Mesenchymal stem cell (in vitro differentiated cells and primary cell): ENCODE measurements at regions not wholly inside any gene's neighbourhood (a gene's known extent, or its start where the extent isn't known, plus 50 kb on each side); places are given as distances from the start of the nearest gene placed in this dataset.

ENCODE experiments used
- DNase-seq: peaks from one replicate; pipeline ENCODE4 v3.0.0-alpha.2; 2013
- H2AFZ ChIP-seq: one replicate; pipeline ENCODE4 v1.6.1; 2013; ENCODE audit warnings: low read depth, mild to moderate bottlenecking, control low read depth, inconsistent platforms, low read length, moderate library complexity
- H2AK5ac ChIP-seq: 2 replicates; pipeline ENCODE4 v1.6.1; 2013; ENCODE audit warnings: low read length, moderate library complexity, mild to moderate bottlenecking, inconsistent platforms; ENCODE audit not compliant: severe bottlenecking
- H2BK120ac ChIP-seq: one replicate; pipeline ENCODE4 v1.6.1; 2013; ENCODE audit warnings: low read depth, mild to moderate bottlenecking, inconsistent platforms, low read length, moderate library complexity
- H2BK12ac ChIP-seq, 2 experiments: one replicate each; pipeline ENCODE4 v1.6.1; 2013; ENCODE audit warnings: inconsistent platforms in 2 of 2, low read length in 2 of 2, mild to moderate bottlenecking in 2 of 2, moderate library complexity in 2 of 2, control low read depth in 1 of 2
- H2BK15ac ChIP-seq: one replicate; pipeline ENCODE4 v1.6.1; 2013; ENCODE audit warnings: mild to moderate bottlenecking, low read depth, inconsistent platforms; ENCODE audit not compliant: poor library complexity, severe bottlenecking
- H2BK5ac ChIP-seq: 2 replicates; pipeline ENCODE4 v1.6.1; 2013; ENCODE audit warnings: low read depth, mild to moderate bottlenecking, low read length, control low read depth, inconsistent platforms; ENCODE audit not compliant: poor library complexity, severe bottlenecking
- H3K14ac ChIP-seq, 2 experiments: one replicate each; pipeline ENCODE4 v1.6.1; 2013; ENCODE audit warnings: inconsistent platforms in 2 of 2, low read length in 2 of 2, control low read depth in 1 of 2, mild to moderate bottlenecking in 1 of 2, moderate library complexity in 1 of 2
- H3K18ac ChIP-seq, 2 experiments: one replicate each; pipeline ENCODE4 v1.6.1; 2013; ENCODE audit warnings: inconsistent platforms in 2 of 2, low read length in 2 of 2, control low read depth in 1 of 2, low read depth in 1 of 2, mild to moderate bottlenecking in 1 of 2
- H3K23ac ChIP-seq, 2 experiments: one replicate each; pipeline ENCODE4 v1.6.1; 2013; ENCODE audit warnings: inconsistent platforms in 2 of 2, low read length in 2 of 2, mild to moderate bottlenecking in 2 of 2, moderate library complexity in 2 of 2, control low read depth in 1 of 2
- H3K27ac ChIP-seq: 2 replicates; pipeline ENCODE4 v1.5.1; 2013; ENCODE audit warnings: mild to moderate bottlenecking, moderate library complexity, low read length, control low read depth, inconsistent platforms; ENCODE audit not compliant: poor library complexity, severe bottlenecking
- H3K27me3 ChIP-seq, 2 experiments: 2 replicates each; pipeline versions ENCODE4 v1.6.1 to v1.7.0; 2013; ENCODE audit warnings: low read length in 2 of 2, mild to moderate bottlenecking in 2 of 2, moderate library complexity in 2 of 2, control low read depth in 1 of 2, inconsistent platforms in 1 of 2; ENCODE audit not compliant: control insufficient read depth in 1 of 2, insufficient read depth in 1 of 2
- H3K36me3 ChIP-seq, 2 experiments: 2 replicates each; pipeline versions ENCODE4 v1.6.1 to v1.7.0; 2013; ENCODE audit warnings: low read length in 2 of 2, control low read depth in 1 of 2, inconsistent platforms in 1 of 2, low read depth in 1 of 2, mild to moderate bottlenecking in 1 of 2; ENCODE audit not compliant: insufficient read depth in 2 of 2, control insufficient read depth in 1 of 2
- H3K4ac ChIP-seq, 2 experiments: one replicate each; pipeline ENCODE4 v1.6.1; 2013; ENCODE audit warnings: inconsistent platforms in 2 of 2, low read length in 2 of 2, mild to moderate bottlenecking in 2 of 2, moderate library complexity in 2 of 2, control low read depth in 1 of 2, low read depth in 1 of 2
- H3K4me1 ChIP-seq: 2 replicates; pipeline ENCODE4 v1.6.1; 2013; ENCODE audit warnings: low read depth, low read length, control low read depth; ENCODE audit not compliant: control insufficient read depth, insufficient read depth
- H3K4me2 ChIP-seq: 2 replicates; pipeline ENCODE4 v1.6.1; 2013; ENCODE audit warnings: low read length, mild to moderate bottlenecking, inconsistent platforms; ENCODE audit not compliant: poor library complexity, severe bottlenecking
- H3K4me3 ChIP-seq, 2 experiments: 2 replicates each; pipeline versions ENCODE4 v1.5.1 to v1.7.0; 2013; ENCODE audit warnings: low read length in 2 of 2, mild to moderate bottlenecking in 2 of 2, control low read depth in 1 of 2, low read depth in 1 of 2; ENCODE audit not compliant: insufficient read depth in 1 of 2
- H3K79me1 ChIP-seq: replicated peaks from 2 replicates; pipeline ENCODE4 v1.6.1; 2013; ENCODE audit warnings: mild to moderate bottlenecking, control low read depth, low read length, inconsistent platforms; ENCODE audit not compliant: poor library complexity, severe bottlenecking
- H3K9ac ChIP-seq: 2 replicates; pipeline ENCODE4 v1.7.0; 2013; ENCODE audit warnings: mild to moderate bottlenecking, low read length, moderate library complexity
- H3K9me3 ChIP-seq: 2 replicates; pipeline ENCODE4 v1.7.0; 2013; ENCODE audit warnings: mild to moderate bottlenecking, low read length; ENCODE audit not compliant: control insufficient read depth
- H4K8ac ChIP-seq: one replicate; pipeline ENCODE4 v1.6.1; 2013; ENCODE audit warnings: inconsistent platforms, mild to moderate bottlenecking, low read length, moderate library complexity
- H4K91ac ChIP-seq: one replicate; pipeline ENCODE4 v1.6.1; 2013; ENCODE audit warnings: mild to moderate bottlenecking, low read length, inconsistent platforms
- whole genome bisulfite sequencing: methylation state at CpG from one replicate; pipeline ENCODE4 v1.1.7; 2013; ENCODE audit warnings: mixed read lengths; 5-methylcytosine and 5-hydroxymethylcytosine counted together

- Histone ChIP-seq H2BK5ac (no peak overlapping the region), H4K8ac (no peak overlapping the region), H2BK15ac (no peak overlapping the region), H3K79me1 (no peaks in the 10 kb centered on the region), H3K9ac (no peak overlapping the region), H3K27me3 (peaks cover 25 to 35% of the 10 kb centered on the region in 2 experiments), H2BK12ac (no peak overlapping the region), H3K4ac (no peak overlapping the region), H3K4me2 (no peak overlapping the region), H3K4me1 (no peaks in the 10 kb centered on the region), H3K36me3 (no peaks in the 10 kb centered on the region), H2AFZ (no peak overlapping the region), H3K9me3 (peaks cover 4% of the 10 kb centered on the region), H3K18ac (no peak overlapping the region), H3K27ac (no peak overlapping the region), H3K14ac (no peak overlapping the region), H2AK5ac (no peak overlapping the region), H4K91ac (no peak overlapping the region), H3K23ac (no peak overlapping the region), H2BK120ac (no peak overlapping the region), H3K4me3 (no peak overlapping the region)
- WGBS, result 73% methylated on average over 3 of the region's 4 CpGs
- no peak for DNase-seq
These were observed 54.7 kb downstream of the IRX3 start for GRCh38 chr16:54231919-54232318.

DNA sequence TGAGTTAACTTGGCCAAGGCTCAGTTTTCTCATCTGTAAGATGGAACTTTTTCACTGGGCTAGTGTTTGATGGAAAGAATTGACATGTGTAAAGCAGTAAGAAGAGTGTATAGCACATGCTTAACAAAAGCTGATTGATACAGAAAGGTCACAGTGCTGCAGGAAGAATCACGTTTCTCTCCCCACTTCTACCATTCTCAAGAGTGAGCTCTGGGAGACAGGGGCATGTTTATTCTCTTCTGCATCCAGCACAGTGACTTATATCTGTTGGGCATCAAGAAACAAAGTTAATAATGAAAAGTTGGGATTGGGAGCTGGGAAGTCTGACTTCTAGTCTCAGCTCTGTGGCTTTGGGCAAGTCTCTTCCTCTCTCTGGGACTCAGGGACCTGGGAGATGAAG is 55.3 kb downstream of the IRX3 start:
- H3K14ac ChIP-seq, result no peak overlapping the region
- no peak for DNase-seq
- H3K9me3 ChIP-seq, result peaks cover 4% of the 10 kb centered on the region
- peaks cover 25 to 30% of the 10 kb centered on the region in 2 experiments for H3K27me3 ChIP-seq
- H3K36me3 ChIP-seq, result no peaks in the 10 kb centered on the region
- H3K9ac ChIP-seq, result no peak overlapping the region
- no peak overlapping the region for H2BK5ac ChIP-seq
- no peak overlapping the region for H3K27ac ChIP-seq
- no peak overlapping the region for H3K18ac ChIP-seq
- no peak overlapping the region for H2BK15ac ChIP-seq
- H3K4me1 ChIP-seq, result no peaks in the 10 kb centered on the region
- H3K79me1 ChIP-seq, result no peaks in the 10 kb centered on the region
- no peak overlapping the region for H2BK120ac ChIP-seq
- no peak overlapping the region for H2AK5ac ChIP-seq
- no peak overlapping the region for H3K4me3 ChIP-seq
- no CpG with 5 or more reads among the region's 1 CpG for WGBS
- H2BK12ac ChIP-seq, result no peak overlapping the region
- H3K23ac ChIP-seq, result no peak overlapping the region
- no peak overlapping the region for H4K8ac ChIP-seq
- no peak overlapping the region for H3K4me2 ChIP-seq
- no peak overlapping the region for H4K91ac ChIP-seq
- H2AFZ ChIP-seq, result no peak overlapping the region
- no peak overlapping the region for H3K4ac ChIP-seq

DNA sequence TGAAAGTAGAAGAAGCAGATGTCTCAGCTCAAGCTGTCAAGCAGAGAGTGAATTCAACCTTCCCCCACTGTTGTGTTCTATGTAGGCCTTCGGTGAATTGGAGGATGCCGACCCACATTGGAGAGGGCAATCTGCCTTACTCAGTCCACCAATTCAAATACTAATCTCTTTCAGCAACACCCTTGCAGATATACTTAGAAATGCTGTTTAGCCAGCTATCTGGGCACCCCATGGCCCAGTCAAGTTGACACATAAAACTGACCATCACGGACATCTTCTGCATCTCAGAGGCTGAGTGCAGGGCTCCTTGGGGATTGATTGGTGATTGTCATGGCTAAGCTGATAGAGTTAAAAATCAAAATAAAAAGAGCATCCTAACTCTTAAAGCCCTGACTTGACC is 58.3 kb downstream of the IRX3 start:
- Histone ChIP-seq H2BK120ac (no peak overlapping the region), H3K23ac (no peak overlapping the region), H2BK15ac (no peak overlapping the region), H3K27me3 (peaks cover 15 to 20% of the 10 kb centered on the region in 2 experiments), H4K8ac (no peak overlapping the region), H4K91ac (no peak overlapping the region), H2BK12ac (no peak overlapping the region), H3K4ac (no peak overlapping the region), H3K9me3 (peaks cover 4% of the 10 kb centered on the region), H2AK5ac (no peak overlapping the region), H3K18ac (no peak overlapping the region), H3K36me3 (no peaks in the 10 kb centered on the region), H3K79me1 (no peaks in the 10 kb centered on the region), H2AFZ (no peak overlapping the region), H3K14ac (no peak overlapping the region), H3K4me3 (no peak overlapping the region), H3K4me2 (no peak overlapping the region), H3K27ac (no peak overlapping the region), H2BK5ac (no peak overlapping the region), H3K9ac (no peak overlapping the region), H3K4me1 (no peaks in the 10 kb centered on the region)
- WGBS, result 100% methylated on average over 2 of the region's 3 CpGs
- no peak for DNase-seq

- no peak overlapping the region for H2BK12ac ChIP-seq
These were observed 60.1 kb downstream of the IRX3 start for GRCh38 chr16:54226296-54227010.

More at GRCh38 chr16:54226296-54227010, 60.1 kb downstream of the IRX3 start:
- Histone ChIP-seq H4K8ac (no peak overlapping the region), H3K36me3 (no peaks in the 10 kb centered on the region), H3K4me2 (no peak overlapping the region), H3K79me1 (no peaks in the 10 kb centered on the region), H4K91ac (no peak overlapping the region), H3K4me3 (no peak overlapping the region), H3K27ac (no peak overlapping the region), H2BK15ac (no peak overlapping the region), H2AFZ (no peak overlapping the region), H3K23ac (no peak overlapping the region), H3K4ac (no peak overlapping the region), H2AK5ac (no peak overlapping the region), H3K9ac (no peak overlapping the region), H3K14ac (no peak overlapping the region), H2BK120ac (no peak overlapping the region), H3K18ac (no peak overlapping the region), H3K9me3 (peaks cover 4% of the 10 kb centered on the region), H3K27me3 (peaks cover 5 to 6% of the 10 kb centered on the region in 2 experiments), H2BK5ac (no peak overlapping the region), H3K4me1 (no peaks in the 10 kb centered on the region)
- no peak for DNase-seq
- WGBS, result 84% methylated on average over 6 of the region's 10 CpGs
